CD4-positive, alpha-beta T cell treated with Interleukin-4 for 4 hours (primary cell): ENCODE measurements at regions not wholly inside any gene's neighbourhood (a gene's known extent, or its start where the extent isn't known, plus 50 kb on each side); places are given as distances from the start of the nearest gene placed in this dataset.

Source experiments
- DNase-seq: peaks from one replicate; pipeline ENCODE4 v3.0.0-alpha.2; 2020

- no peak for DNase-seq
Observed at GRCh38 chr9:14031810-14032209, 282.1 kb downstream of the NFIB start.

DNA sequence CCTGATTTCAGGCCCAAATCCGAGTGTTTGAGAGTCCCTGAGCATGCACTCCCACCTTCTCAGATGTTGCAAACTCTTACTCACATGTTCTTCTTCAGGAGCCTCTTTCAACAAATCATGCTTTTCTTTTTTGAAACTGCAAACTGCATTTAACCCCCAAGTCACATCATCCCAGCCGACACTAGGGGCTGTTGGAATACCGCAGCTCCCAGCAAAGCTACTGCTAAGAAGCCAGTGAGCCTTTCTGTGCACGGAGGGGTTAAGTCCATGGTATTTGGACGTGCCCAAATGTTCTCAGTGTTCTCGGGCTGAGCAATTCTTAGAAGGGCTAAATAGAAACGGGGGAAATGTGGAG is 282.9 kb downstream of the NFIB start:
- no peak for DNase-seq

- no peak for DNase-seq
Observed at GRCh38 chr9:14030375-14031059, 283.4 kb downstream of the NFIB start.

GRCh38 chr9:14029806-14030374 is 284.1 kb downstream of the NFIB start:
- no peak for DNase-seq

GRCh38 chr9:14027116-14027800 is 286.7 kb downstream of the NFIB start:
- DNase-seq = no peak

DNA sequence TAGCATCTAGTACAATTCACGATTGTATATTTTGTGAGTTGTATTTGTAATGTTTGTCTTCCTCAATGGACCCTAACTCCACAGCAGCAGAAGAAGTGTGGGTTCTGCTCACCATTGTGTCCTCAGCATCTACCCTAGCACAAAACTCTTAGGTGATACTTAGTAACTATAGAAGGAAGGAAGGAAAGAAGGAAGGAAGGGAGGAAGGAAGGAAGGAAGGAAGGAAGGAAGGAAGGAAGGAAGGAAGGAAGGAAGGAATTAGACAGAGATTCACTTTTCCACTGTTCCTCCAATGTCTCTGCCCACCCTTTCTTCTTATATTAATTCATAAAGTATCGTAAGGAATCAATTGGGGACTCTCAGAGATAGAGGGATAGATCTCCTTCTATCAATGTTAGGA is 288.2 kb downstream of the NFIB start:
- DNase-seq = no peak

DNA sequence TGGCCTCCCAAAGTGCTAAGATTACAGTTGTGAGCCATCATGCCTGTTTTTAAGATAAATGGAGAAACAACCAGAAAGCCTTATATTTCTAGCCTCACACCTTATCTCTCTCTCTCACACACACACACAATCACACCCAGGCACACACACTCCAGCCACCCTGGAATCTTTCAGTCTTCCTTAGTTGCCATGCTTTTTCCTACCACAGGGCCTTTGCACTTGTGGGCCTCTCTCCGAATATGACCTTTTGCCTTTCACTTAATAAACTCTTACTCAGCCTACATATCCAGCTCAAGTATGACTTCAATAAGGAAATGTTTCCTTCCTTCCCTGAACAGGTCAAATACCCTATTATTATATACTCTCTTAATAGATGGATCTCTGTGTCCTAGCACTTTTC is 290.7 kb downstream of the NFIB start:
- no peak for DNase-seq

DNA sequence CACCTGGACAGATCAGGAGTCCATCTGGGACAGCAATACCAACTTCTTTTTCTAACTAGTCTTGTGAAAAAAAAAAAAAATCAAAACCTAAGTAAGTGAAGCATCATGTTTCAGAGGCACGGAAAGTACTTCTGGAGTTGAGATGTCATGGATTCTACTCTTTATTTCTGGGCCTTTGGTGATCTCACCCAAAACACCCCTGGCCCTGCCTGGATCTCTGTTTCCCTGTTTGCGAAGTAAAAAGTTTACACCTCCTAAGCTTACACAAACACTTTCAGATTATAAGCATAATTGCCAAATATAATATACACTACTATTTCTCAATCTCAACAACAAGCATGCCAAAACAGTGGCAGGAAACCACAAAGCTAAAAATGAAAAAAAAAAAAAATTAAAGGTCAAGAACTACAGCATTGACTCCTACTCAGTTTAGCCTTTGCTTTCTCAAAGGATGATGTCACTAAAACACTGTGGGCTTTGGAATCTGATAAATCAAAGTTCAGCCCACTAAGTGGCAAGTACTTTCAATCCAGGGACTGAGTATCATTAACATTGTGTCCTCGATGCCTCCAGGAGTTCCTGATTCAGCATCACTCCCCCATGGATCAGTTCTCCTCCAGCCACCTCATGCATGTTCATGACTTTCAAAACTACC is 291.9 kb downstream of the NFIB start:
- DNase-seq = no peak

DNA sequence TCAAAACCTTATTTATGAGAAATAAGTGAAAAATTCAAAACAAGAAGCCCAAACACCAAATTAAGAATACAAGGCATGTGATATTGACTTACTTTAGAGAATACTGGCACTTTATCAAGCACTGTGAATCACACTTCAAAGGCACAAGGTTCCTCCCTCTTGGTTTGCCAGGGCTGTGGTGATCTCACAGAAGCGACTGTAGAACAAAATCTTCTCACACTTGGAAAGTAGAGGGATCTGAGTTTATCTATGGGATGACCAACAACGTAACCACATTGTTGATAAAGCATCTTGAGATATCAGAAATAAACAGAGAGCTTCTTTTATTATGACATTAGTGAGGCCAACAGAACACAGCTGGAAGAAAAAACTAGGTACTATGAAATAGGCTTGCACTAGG is 295.9 kb downstream of the NFIB start:
- no peak for DNase-seq

GRCh38 chr9:14014744-14015143 is 299.2 kb downstream of the NFIB start:
- no peak for DNase-seq

GRCh38 chr9:14014218-14014617 is 299.7 kb downstream of the NFIB start:
- no peak for DNase-seq

DNA sequence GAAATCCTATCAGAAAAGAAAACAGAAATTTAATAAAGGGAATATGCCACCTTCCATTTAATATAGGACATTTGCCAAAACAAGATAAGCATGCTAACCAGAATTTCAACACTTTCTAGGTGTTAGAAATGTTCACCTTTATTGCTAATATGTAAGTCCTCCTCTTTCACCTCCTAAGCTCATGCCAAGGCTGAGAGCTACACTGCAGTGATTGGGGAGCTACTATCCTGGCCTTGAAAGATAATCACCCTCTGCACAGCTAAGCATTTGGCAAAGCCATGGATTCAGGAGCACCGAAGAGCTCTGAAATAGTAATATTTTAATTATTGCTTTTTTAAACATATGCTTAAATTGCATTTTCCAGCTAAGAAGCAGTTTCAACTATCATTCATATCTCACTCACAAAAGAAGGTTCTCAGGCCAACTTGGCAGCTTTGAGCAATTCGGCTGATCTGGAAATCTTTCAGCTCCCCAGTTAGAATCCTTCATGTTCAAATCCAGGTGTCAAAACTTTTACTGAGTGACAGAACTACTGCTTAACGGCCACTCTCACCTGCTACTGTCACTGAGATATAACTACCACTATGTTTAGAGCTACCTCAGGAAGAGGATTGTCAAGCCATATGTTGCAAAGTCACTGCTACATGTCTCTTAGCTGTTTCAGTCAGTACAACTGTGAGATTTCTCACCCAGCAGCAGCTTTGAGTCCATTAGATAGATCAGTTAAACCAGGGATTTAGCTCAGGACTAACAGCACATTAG is 302.0 kb downstream of the NFIB start:
- DNase-seq = no peak

DNA sequence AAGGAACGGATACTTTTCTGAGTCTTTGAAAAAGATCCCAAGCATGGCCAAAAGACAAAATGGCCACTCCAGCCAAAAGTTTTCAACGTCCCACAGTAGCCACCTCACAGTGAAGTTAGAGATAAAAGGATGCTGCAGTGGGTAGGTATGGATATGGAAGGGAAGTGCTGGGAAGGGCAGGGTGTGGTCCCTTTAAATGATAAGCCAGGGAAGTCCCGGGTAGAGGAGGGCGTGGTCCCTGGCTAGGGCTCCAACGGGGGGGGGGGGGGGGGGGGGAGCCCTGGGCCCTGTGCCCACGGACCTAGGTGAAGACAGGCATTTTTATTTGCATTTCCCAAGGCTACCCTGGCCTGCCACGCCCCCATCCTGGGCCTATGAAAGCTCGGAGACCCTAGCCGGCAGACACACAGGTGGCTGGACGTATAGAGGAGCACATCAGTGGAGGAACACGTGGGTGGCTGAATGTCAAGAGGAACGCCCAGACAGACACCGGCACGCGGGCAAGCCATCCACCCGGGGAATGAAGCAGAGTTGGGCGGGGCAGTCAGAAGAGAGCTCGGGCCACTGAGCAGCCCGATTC is 306.7 kb downstream of the NFIB start:
- no peak for DNase-seq

DNA sequence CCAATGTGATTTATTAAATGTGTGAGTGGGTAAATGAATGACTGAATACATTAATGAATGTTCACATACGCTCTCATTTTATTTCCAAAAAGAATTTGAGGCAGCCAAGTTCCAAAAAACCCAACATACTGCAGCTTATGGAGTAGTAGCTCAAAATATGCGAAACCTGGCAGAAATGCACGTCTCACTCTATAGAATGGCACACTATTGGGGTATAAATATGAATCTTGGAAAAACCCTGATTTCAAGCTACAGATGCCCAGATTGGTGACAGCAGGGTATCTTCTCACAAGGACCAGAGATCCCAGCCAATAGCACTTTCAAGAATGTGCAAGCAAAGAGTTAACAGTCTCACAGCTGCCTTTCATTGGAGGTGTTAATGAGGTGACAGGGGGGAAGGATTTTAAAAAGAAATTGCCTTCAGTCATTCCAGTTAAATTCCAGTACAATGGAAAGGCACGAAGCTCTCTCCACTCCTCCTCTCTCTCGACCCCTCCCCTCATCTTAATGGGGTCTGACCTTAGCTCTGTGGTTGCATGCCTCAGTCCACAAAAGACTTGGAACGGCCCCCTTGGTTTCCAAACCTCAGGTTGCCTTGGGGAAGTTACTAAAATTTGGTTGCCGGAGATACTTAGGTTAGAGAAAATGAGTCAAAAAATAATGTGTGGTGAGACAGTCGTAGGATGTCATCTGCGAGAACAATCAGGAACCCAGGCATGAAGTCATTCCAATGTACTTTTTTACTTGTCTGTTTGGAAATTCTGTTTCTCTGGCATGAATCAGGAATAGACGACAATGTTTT is 307.4 kb downstream of the NFIB start:
- no peak for DNase-seq

- DNase-seq = no peak
Observed at GRCh38 chr9:14004110-14004509, 309.8 kb downstream of the NFIB start.

- DNase-seq = no peak
Observed at GRCh38 chr9:13994240-13994639, 319.7 kb downstream of the NFIB start.

- no peak for DNase-seq
Observed at GRCh38 chr9:13993632-13994185, 320.2 kb downstream of the NFIB start.

DNA sequence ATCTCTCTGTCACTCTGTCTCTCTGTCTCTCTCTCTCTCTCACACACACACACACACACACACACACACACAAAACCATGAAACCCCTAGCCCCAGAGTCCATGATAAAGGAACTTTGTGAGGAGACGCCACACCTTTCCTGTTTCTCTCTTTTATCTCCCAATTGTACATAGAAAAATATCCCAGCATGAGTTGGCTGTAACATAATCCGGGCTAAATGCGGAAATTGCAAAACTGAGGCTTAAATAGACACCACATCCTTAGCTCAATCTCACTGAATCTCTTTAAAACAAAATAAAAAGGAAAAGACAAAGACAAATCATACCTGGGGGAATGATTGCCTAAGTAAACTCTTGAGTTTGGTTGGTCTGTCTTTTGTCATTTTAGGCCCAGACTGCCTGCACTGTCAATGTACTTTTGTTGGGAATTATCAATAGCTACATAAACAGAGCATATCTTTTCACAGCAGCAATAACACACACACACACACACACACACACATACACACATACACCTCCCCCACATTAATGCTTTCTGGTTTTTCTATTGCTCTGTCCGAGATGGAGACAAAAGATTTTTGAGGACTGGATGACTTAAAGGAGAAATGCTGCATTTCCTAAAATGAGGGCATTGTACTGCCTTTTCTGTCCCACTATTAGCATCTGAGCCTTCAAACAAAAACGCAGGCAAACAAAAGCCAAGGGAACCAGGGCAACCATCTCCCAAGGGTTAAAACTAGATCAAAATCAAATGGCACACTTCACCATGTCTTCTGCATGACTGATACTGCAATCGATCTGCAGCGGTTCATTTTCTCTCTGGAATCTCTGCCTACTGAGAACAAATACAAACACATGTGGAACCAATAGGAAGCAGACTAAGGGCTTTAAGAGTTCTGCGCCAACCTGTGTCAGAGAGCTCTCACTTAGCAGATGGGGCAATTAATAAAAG is 321.5 kb downstream of the NFIB start:
- DNase-seq = no peak

DNA sequence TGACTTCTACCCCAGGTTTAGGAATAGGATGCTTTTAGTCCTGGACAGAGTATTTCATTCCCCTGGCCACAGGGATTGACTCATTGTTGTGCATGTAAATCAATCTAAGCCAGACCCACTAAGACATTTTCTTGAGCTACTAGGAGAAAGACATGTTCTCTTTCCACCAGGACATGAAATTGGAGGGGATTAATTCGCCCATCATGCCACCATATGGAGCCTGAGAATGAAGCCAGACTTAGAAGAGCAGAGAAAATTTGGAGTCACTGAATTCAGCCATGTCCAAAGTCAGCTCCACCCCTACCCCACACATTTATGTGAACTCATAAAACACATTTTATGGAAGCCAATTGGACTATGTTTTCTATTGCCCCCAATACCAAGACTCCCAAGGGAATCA is 322.5 kb downstream of the NFIB start:
- no peak for DNase-seq

GRCh38 chr9:13990994-13991393 is 322.9 kb downstream of the NFIB start:
- no peak for DNase-seq

DNA sequence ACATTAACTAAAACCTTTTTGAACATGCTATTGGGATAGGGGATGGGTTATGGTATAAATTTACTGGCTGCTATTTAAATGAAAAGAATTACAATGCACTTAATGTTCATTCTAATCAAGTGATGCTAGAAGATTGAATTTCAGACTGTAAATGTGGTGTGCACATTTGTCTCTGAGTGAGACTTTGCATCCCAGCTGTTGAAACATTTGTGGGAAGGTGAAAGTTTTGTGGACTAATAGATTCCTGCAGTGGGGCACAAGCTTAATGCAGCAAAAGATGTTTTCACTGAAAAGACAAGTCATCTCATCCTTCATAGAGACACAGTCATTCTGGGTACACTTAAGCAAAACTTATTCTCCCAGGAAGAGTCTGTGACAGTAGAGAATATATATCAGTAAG is 323.6 kb downstream of the NFIB start:
- no peak for DNase-seq
